SK-N-SH (cell line): ENCODE measurements at regions not wholly inside any gene's neighbourhood (a gene's known extent, or its start where the extent isn't known, plus 50 kb on each side); places are given as distances from the start of the nearest gene placed in this dataset.

Experiments
- CTCF ChIA-PET: fragments of 300-600, 350-600 bp; formaldehyde crosslinking; extraction: SDS; loops from one replicate; lab custom pipeline; 2021; lab: Yijun Ruan, JAX
- POLR2A ChIA-PET: fragments of 350-600 bp; sonication (Branson Sonifier 250); formaldehyde crosslinking; extraction: SDS; loops from one replicate; lab custom pipeline; 2020; ENCODE audit warnings: antibody characterized with exemption, inconsistent platforms; lab: Yijun Ruan, JAX
- DNase-seq: peaks from one replicate; pipeline ENCODE4 v3.0.0; 2012
- H2AFZ ChIP-seq: fragments of 200-600 bp; sonication (generic); 2 replicates; pipeline ENCODE4 v1.8.1; 2016; ENCODE audit warnings: antibody characterized with exemption, mild to moderate bottlenecking, low read depth
- H3F3A ChIP-seq: fragments of 200-600 bp; sonication (generic); replicated peaks from 2 replicates; pipeline ENCODE3; 2016; ENCODE audit warnings: antibody characterized with exemption, mild to moderate bottlenecking; ENCODE audit not compliant: insufficient read depth
- H3K27ac ChIP-seq, 2 experiments: fragments of 200-500 bp in 1 of 2; fragments of 200-600 bp in 1 of 2; sonication (Bioruptor generic) in 1 of 2; sonication (generic), shearing (Covaris generic) in 1 of 2; 2 replicates each; pipeline versions ENCODE4 v1.5.1 to v1.6.1; 2014 to 2016; ENCODE audit warnings: low read depth in 2 of 2, inconsistent platforms in 1 of 2, low read length in 1 of 2, mild to moderate bottlenecking in 1 of 2, mixed read lengths in 1 of 2
- H3K27me3 ChIP-seq: fragments of 200-600 bp; sonication (generic), shearing (Covaris generic); 2 replicates; pipeline ENCODE4 v1.6.1; 2016; ENCODE audit warnings: mixed run types; ENCODE audit not compliant: insufficient read depth
- H3K36me3 ChIP-seq, 2 experiments: fragments of 200-500 bp in 1 of 2; fragments of 200-600 bp in 1 of 2; sonication (Bioruptor generic) in 1 of 2; sonication (generic) in 1 of 2; replicated peaks in 1 of 2; 2 replicates each; pipeline versions ENCODE3 to v1.5.1; 2014 to 2016; ENCODE audit warnings: low read length in 1 of 2, mild to moderate bottlenecking in 1 of 2; ENCODE audit not compliant: insufficient read depth in 2 of 2, control insufficient read depth in 1 of 2
- H3K4me1 ChIP-seq, 2 experiments: fragments of 200-500 bp in 1 of 2; fragments of 200-600 bp in 1 of 2; sonication (Bioruptor generic) in 1 of 2; sonication (generic), shearing (Covaris generic) in 1 of 2; 2 replicates each; pipeline versions ENCODE4 v1.5.1 to v1.6.1; 2014 to 2016; ENCODE audit warnings: low read depth in 1 of 2, low read length in 1 of 2, mixed run types in 1 of 2; ENCODE audit not compliant: insufficient read depth in 2 of 2, control insufficient read depth in 1 of 2
- H3K4me2 ChIP-seq: fragments of 200-600 bp; sonication (generic), shearing (Covaris generic); 2 replicates; pipeline ENCODE4 v1.6.1; 2017; ENCODE audit warnings: mixed run types
- H3K4me3 ChIP-seq, 2 experiments: fragments of 200-500 bp in 1 of 2; fragments of 200-600 bp in 1 of 2; sonication (Bioruptor generic) in 1 of 2; sonication (generic), shearing (Covaris generic) in 1 of 2; 2 replicates each; pipeline versions ENCODE4 v1.5.1 to v1.8.1; 2014 to 2016; ENCODE audit warnings: low read depth in 2 of 2, inconsistent platforms in 1 of 2, low read length in 1 of 2, mild to moderate bottlenecking in 1 of 2, mixed read lengths in 1 of 2, moderate library complexity in 1 of 2
- H3K79me2 ChIP-seq: fragments of 200-600 bp; sonication (generic); 2 replicates; pipeline ENCODE4 v1.8.1; 2017; ENCODE audit warnings: mild to moderate bottlenecking; ENCODE audit not compliant: insufficient read depth
- H3K9ac ChIP-seq: fragments of 200-600 bp; sonication (generic); 2 replicates; pipeline ENCODE4 v1.6.1; 2017; ENCODE audit warnings: mixed run types
- H3K9me2 ChIP-seq: fragments of 200-600 bp; sonication (generic); 2 replicates; pipeline ENCODE4 v1.6.1; 2017; ENCODE audit warnings: mixed run types
- H3K9me3 ChIP-seq: fragments of 200-600 bp; sonication (generic); 2 replicates; pipeline ENCODE4 v1.6.1; 2017; ENCODE audit warnings: mixed run types, mild to moderate bottlenecking, moderate library complexity
- H4K20me1 ChIP-seq: fragments of 200-600 bp; sonication (generic); 2 replicates; pipeline ENCODE4 v1.6.1; 2017; ENCODE audit warnings: mild to moderate bottlenecking, mixed run types; ENCODE audit not compliant: insufficient read depth
- FOXJ3 ChIP-seq: sonication (generic); formaldehyde crosslinking; IDR thresholded peaks from 2 replicates; pipeline ENCODE4 v1.5.1; 2020; ENCODE audit warnings: mild to moderate bottlenecking, missing genetic modification reagents
- FOXM1 ChIP-seq: IDR thresholded peaks from 2 replicates; pipeline ENCODE4 v1.4.0; 2012; ENCODE audit warnings: low read depth, mild to moderate bottlenecking
- GATA2 ChIP-seq: sonication (generic); formaldehyde crosslinking; IDR thresholded peaks from 2 replicates; pipeline ENCODE4 v1.5.0; 2020; ENCODE audit warnings: mild to moderate bottlenecking, missing genetic modification reagents
- IRF3 ChIP-seq: fragments of 150-350 bp; IDR thresholded peaks from 2 replicates; pipeline ENCODE4 v1.6.1; 2016; ENCODE audit warnings: mild to moderate bottlenecking, low read depth, low read length
- MAX ChIP-seq: IDR thresholded peaks from 2 replicates; pipeline ENCODE4 v1.4.0; 2012; ENCODE audit warnings: low read depth
- MEF2A ChIP-seq: IDR thresholded peaks from 2 replicates; pipeline ENCODE4 v1.4.0; 2012; ENCODE audit warnings: low read depth, borderline replicate concordance
- NFIC ChIP-seq: IDR thresholded peaks from 2 replicates; pipeline ENCODE4 v1.4.0; 2012; ENCODE audit warnings: borderline replicate concordance
- PBX3 ChIP-seq: IDR thresholded peaks from 2 replicates; pipeline ENCODE4; 2012
- RAD21 ChIP-seq: IDR thresholded peaks from 2 replicates; pipeline ENCODE4 v1.6.1; 2012; ENCODE audit warnings: mild to moderate bottlenecking, low read length
- REST ChIP-seq: IDR thresholded peaks from 2 replicates; pipeline ENCODE4 v1.6.1; 2012; ENCODE audit warnings: mild to moderate bottlenecking, low read depth, low read length, moderate library complexity
- RXRA ChIP-seq: IDR thresholded peaks from 2 replicates; pipeline ENCODE4 v1.4.0; 2012; ENCODE audit warnings: low read depth, mild to moderate bottlenecking, borderline replicate concordance
- SIN3A ChIP-seq: IDR thresholded peaks from 2 replicates; pipeline ENCODE4 v1.6.1; 2012; ENCODE audit warnings: low read depth, mild to moderate bottlenecking, low read length, moderate library complexity, borderline replicate concordance
- SMC3 ChIP-seq: IDR thresholded peaks from 2 replicates; pipeline ENCODE4 v1.6.1; 2012; ENCODE audit warnings: low read depth, low read length, improper control_type of control experiment
- TAF1 ChIP-seq: IDR thresholded peaks from 2 replicates; pipeline ENCODE4 v1.6.1; 2012; ENCODE audit warnings: low read depth, mild to moderate bottlenecking, low read length, moderate library complexity, borderline replicate concordance
- TEAD4 ChIP-seq: IDR thresholded peaks from 2 replicates; pipeline ENCODE4 v1.4.0; 2012; ENCODE audit warnings: mild to moderate bottlenecking, borderline replicate concordance; ENCODE audit not compliant: insufficient read depth
- WGBS: methylation state at CpG from one replicate; pipeline ENCODE4 v1.1.6; 2017; ENCODE audit warnings: low lambda C conversion rate; 5-methylcytosine and 5-hydroxymethylcytosine counted together

GRCh38 chr4:35697210-35697736 lies 547.0 kb downstream of the ARAP2 start:
- H3K27me3 ChIP-seq: no peaks in the 10 kb centered on the region
- H3K36me3 ChIP-seq: no peaks in the 10 kb centered on the region
- CTCF ChIA-PET: no interaction called here
- no peak overlapping the region for H2AFZ ChIP-seq
- H3K9me3 ChIP-seq: no peaks in the 10 kb centered on the region
- H3K4me2 ChIP-seq: no peak overlapping the region
- no peak overlapping the region for H3K27ac ChIP-seq
- no peaks in the 10 kb centered on the region for H3K9me2 ChIP-seq
- H3K4me3 ChIP-seq: no peak overlapping the region
- 16% methylated on average over 2 of the region's 2 CpGs for WGBS
- DNase-seq: no peak
- no peak for TF ChIP-seq SIN3A
- TF ChIP-seq FOXJ3 (CRISPR knock-in tag): no peak
- no peak for TF ChIP-seq FOXM1
- TF ChIP-seq TAF1: no peak
- no peak for TF ChIP-seq IRF3
- no peak for TF ChIP-seq SMC3
- no peak for TF ChIP-seq GATA2 (CRISPR knock-in tag)
- no peak for TF ChIP-seq RAD21
- TF ChIP-seq RXRA: no peak
- no peak for TF ChIP-seq MAX
- TF ChIP-seq NFIC: no peak
- TF ChIP-seq PBX3: no peak
- no peak for TF ChIP-seq TEAD4
- POLR2A ChIA-PET: no interaction called here
- no peaks in the 10 kb centered on the region for H4K20me1 ChIP-seq
- no peaks in the 10 kb centered on the region for H3K79me2 ChIP-seq
- no peaks in the 10 kb centered on the region for H3F3A ChIP-seq
- H3K4me1 ChIP-seq: no peaks in the 10 kb centered on the region
- H3K9ac ChIP-seq: no peak overlapping the region

GRCh38 chr4:35700663-35701062 lies 543.7 kb downstream of the ARAP2 start:
- no peak overlapping the region for H3K27ac ChIP-seq

More at GRCh38 chr4:35700663-35701062, 543.7 kb downstream of the ARAP2 start:
- H3K79me2 ChIP-seq: no peaks in the 10 kb centered on the region
- H2AFZ ChIP-seq: no peak overlapping the region
- no peak overlapping the region for H3K4me3 ChIP-seq
- H3K4me2 ChIP-seq: no peak overlapping the region
- H3K4me1 ChIP-seq: no peaks in the 10 kb centered on the region
- no peaks in the 10 kb centered on the region for H3K9me3 ChIP-seq
- 45% methylated on average over 2 of the region's 2 CpGs for WGBS
- TF ChIP-seq NFIC (no peak), REST (no peak), MEF2A (no peak)
- no peaks in the 10 kb centered on the region for H3K36me3 ChIP-seq
- H3K9me2 ChIP-seq: no peaks in the 10 kb centered on the region
- DNase-seq: no peak
- no peaks in the 10 kb centered on the region for H3F3A ChIP-seq
- CTCF ChIA-PET: no interaction called here
- H3K27me3 ChIP-seq: no peaks in the 10 kb centered on the region
- no peaks in the 10 kb centered on the region for H4K20me1 ChIP-seq
- H3K9ac ChIP-seq: no peak overlapping the region
- POLR2A ChIA-PET: no interaction called here
